Adipocyte (in vitro differentiated cells): ENCODE measurements at regions not wholly inside any gene's neighbourhood (a gene's known extent, or its start where the extent isn't known, plus 50 kb on each side); places are given as distances from the start of the nearest gene placed in this dataset.

Experiments
- DNase-seq: peaks from one replicate; pipeline ENCODE4 v3.0.0-alpha.2; 2015; ENCODE audit warnings: low read depth
- H3K27me3 ChIP-seq: replicated peaks from 2 replicates; pipeline ENCODE4 v1.7.0; 2013; ENCODE audit warnings: mild to moderate bottlenecking, low read length, moderate library complexity; ENCODE audit not compliant: control insufficient read depth, insufficient read depth
- H3K36me3 ChIP-seq: 2 replicates; pipeline ENCODE4 v1.7.0; 2013; ENCODE audit warnings: low read length, mild to moderate bottlenecking, moderate library complexity; ENCODE audit not compliant: control insufficient read depth, insufficient read depth, severe bottlenecking
- H3K4me1 ChIP-seq: 2 replicates; pipeline ENCODE4 v1.7.0; 2013; ENCODE audit warnings: mild to moderate bottlenecking, low read length, moderate library complexity; ENCODE audit not compliant: control insufficient read depth, insufficient read depth
- H3K4me3 ChIP-seq: 2 replicates; pipeline ENCODE4 v1.7.0; 2013; ENCODE audit warnings: mild to moderate bottlenecking, low read length, moderate library complexity
- H3K9ac ChIP-seq: 2 replicates; pipeline ENCODE4 v1.7.0; 2013; ENCODE audit warnings: mild to moderate bottlenecking, low read length, moderate library complexity
- H3K9me3 ChIP-seq: 2 replicates; pipeline ENCODE4 v1.7.0; 2013; ENCODE audit warnings: mild to moderate bottlenecking, low read length, moderate library complexity; ENCODE audit not compliant: control insufficient read depth

DNA sequence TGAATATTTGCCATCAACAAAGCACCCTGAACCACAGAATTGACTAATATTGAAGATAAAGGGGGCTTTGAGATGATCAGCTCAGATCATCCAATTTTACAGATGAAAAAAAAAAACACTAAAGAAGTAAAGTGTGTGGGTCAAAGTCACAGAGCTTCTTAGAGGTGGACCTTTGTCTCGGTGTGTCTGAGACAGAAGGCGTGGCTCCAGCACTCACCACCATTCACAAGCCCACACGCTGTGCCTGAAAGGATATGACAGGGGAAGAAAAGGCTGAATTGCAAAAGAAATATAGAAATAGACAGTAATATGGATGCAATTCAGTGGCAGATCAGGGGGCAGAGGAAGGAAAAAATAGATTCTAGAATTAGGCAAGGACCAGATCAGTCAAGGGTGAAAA is 114.9 kb upstream of the PLXNA4 start:
- Histone ChIP-seq H3K9me3 (no peaks in the 10 kb centered on the region), H3K4me3 (no peak overlapping the region), H3K27me3 (peaks cover 42% of the 10 kb centered on the region), H3K9ac (no peak overlapping the region), H3K4me1 (no peaks in the 10 kb centered on the region), H3K36me3 (no peaks in the 10 kb centered on the region)
- DNase-seq = no peak

DNA sequence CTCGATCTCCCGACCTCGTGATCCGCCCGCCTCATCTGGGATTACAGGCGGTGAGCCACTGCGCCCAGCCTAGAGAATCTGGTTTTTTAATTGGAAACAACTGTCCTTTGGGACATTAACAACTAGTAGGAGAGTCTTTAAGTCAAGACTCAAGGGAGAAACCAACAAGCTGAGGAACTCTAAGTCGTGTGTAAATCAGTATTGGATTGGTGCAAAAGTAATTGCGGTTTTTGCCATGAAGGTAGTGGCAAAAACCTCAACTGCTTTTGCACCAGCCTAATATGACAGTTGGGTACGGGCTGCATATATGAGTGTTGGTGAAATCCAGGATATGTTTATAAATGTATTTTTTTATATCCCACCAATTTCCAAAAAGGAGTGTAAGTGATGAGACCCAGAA is 113.9 kb upstream of the PLXNA4 start:
- H3K9me3 ChIP-seq = peaks cover 4% of the 10 kb centered on the region
- H3K9ac ChIP-seq = no peak overlapping the region
- H3K4me1 ChIP-seq = no peaks in the 10 kb centered on the region
- H3K36me3 ChIP-seq = no peaks in the 10 kb centered on the region
- no peak for DNase-seq
- no peak overlapping the region for H3K4me3 ChIP-seq
- H3K27me3 ChIP-seq = peaks cover 40% of the 10 kb centered on the region

- Histone ChIP-seq H3K9ac (no peak overlapping the region), H3K4me3 (no peak overlapping the region), H3K27me3 (peaks cover 33% of the 10 kb centered on the region), H3K9me3 (peaks cover 4% of the 10 kb centered on the region), H3K36me3 (no peaks in the 10 kb centered on the region), H3K4me1 (no peaks in the 10 kb centered on the region)
- no peak for DNase-seq
Observed at GRCh38 chr7:132687981-132688383, 111.7 kb upstream of the PLXNA4 start.

- Histone ChIP-seq H3K4me1 (no peaks in the 10 kb centered on the region), H3K36me3 (no peaks in the 10 kb centered on the region), H3K27me3 (peaks cover 39% of the 10 kb centered on the region), H3K9me3 (peaks cover 4% of the 10 kb centered on the region), H3K9ac (no peak overlapping the region), H3K4me3 (no peak overlapping the region)
- no peak for DNase-seq
Observed at GRCh38 chr7:132687016-132687415, 110.7 kb upstream of the PLXNA4 start.

- Histone ChIP-seq H3K9ac (no peak overlapping the region), H3K9me3 (peaks cover 4% of the 10 kb centered on the region), H3K27me3 (peaks cover 33% of the 10 kb centered on the region), H3K4me1 (no peaks in the 10 kb centered on the region), H3K36me3 (no peaks in the 10 kb centered on the region), H3K4me3 (no peak overlapping the region)
- DNase-seq = no peak
Observed at GRCh38 chr7:132685277-132685676, 109.0 kb upstream of the PLXNA4 start.

DNA sequence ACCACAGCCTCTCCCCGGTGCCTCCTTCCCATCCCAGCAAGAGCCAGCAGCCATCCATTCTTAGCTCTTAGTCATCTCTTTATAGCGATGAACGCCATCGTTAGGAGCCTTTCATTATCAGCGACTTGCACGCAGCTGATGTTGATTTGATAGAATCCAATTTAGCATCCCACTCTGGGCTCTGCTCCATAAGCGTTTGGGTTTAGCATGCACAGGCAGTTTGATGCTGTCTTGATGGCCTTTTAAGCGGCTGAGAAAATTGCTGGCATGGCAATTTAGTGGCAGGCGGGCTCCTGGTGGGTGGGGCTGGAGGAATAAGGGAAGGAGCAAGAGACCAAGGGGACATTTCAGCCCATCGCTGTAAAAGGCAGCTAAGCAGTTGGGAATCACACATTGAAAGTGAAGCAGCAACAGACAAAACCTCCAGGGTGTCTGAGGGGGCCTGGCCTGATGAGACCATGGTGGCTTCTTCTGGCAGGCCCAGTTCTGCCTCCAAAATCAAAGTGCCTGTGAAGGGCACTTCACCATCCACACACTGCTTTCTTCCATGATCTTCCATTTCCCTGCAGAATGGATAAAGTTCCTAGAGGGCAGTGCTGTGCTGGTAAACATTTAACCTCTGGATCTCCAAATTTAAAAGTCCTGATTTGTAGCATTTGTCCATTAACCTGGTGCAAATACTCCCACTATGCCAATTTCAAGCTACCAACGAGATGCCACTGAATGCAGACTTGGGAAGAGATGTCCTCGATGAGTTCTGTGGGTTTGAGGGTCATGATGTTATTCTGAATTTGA is 107.8 kb upstream of the PLXNA4 start:
- H3K4me3 ChIP-seq = no peak overlapping the region

GRCh38 chr7:132681951-132682350 is 105.7 kb upstream of the PLXNA4 start:
- Histone ChIP-seq H3K36me3 (no peaks in the 10 kb centered on the region), H3K4me1 (no peaks in the 10 kb centered on the region), H3K27me3 (peaks cover 25% of the 10 kb centered on the region), H3K9me3 (peaks cover 4% of the 10 kb centered on the region), H3K9ac (no peak overlapping the region), H3K4me3 (no peak overlapping the region)
- no peak for DNase-seq

More for the DNA sequence above, 107.8 kb upstream of the PLXNA4 start:
- peaks cover 36% of the 10 kb centered on the region for H3K27me3 ChIP-seq
- peaks cover 4% of the 10 kb centered on the region for H3K9me3 ChIP-seq
- H3K4me1 ChIP-seq = no peaks in the 10 kb centered on the region
- H3K36me3 ChIP-seq = no peaks in the 10 kb centered on the region
- no peak overlapping the region for H3K9ac ChIP-seq
- DNase-seq = no peak

GRCh38 chr7:132680590-132680989 is 104.3 kb upstream of the PLXNA4 start:
- no peaks in the 10 kb centered on the region for H3K36me3 ChIP-seq
- no peaks in the 10 kb centered on the region for H3K4me1 ChIP-seq
- H3K9me3 ChIP-seq = no peaks in the 10 kb centered on the region
- DNase-seq = no peak
- no peak overlapping the region for H3K4me3 ChIP-seq
- no peak overlapping the region for H3K9ac ChIP-seq
- H3K27me3 ChIP-seq = peaks cover 25% of the 10 kb centered on the region

DNA sequence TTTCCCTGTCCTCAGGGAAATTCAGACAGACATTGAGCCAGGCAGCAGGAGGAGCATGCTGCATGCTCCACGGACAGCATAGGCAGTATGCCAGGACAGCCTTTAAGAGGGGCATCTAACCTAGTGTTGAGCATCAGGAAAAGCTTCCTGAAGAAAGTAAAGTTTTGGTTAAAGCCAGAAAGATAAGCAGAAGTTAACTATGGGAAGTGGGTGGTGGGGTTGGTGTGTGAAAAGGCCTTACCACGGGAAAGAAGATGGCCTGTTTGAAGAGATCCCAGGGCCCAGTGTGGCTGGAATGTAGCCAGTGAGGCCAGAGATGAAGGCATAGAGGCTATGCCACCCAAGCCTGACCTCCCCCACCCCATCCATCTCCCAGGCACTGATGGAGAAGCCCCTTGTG is 102.4 kb upstream of the PLXNA4 start:
- Histone ChIP-seq H3K36me3 (no peaks in the 10 kb centered on the region), H3K9ac (no peak overlapping the region), H3K4me1 (no peaks in the 10 kb centered on the region), H3K4me3 (no peak overlapping the region), H3K27me3 (peaks cover 21% of the 10 kb centered on the region), H3K9me3 (no peaks in the 10 kb centered on the region)
- DNase-seq = no peak

GRCh38 chr7:132677918-132678317 is 101.6 kb upstream of the PLXNA4 start:
- H3K27me3 ChIP-seq = peaks cover 17% of the 10 kb centered on the region
- no peaks in the 10 kb centered on the region for H3K9me3 ChIP-seq
- H3K9ac ChIP-seq = no peak overlapping the region
- H3K36me3 ChIP-seq = no peaks in the 10 kb centered on the region
- H3K4me1 ChIP-seq = no peaks in the 10 kb centered on the region
- H3K4me3 ChIP-seq = no peak overlapping the region
- no peak for DNase-seq

GRCh38 chr7:132672200-132672990 is 96.1 kb upstream of the PLXNA4 start:
- H3K9me3 ChIP-seq = peaks cover 4% of the 10 kb centered on the region
- DNase-seq = no peak
- no peak overlapping the region for H3K4me3 ChIP-seq
- no peak overlapping the region for H3K9ac ChIP-seq
- H3K36me3 ChIP-seq = no peaks in the 10 kb centered on the region
- H3K27me3 ChIP-seq = peaks cover 23% of the 10 kb centered on the region
- no peaks in the 10 kb centered on the region for H3K4me1 ChIP-seq
